ENCODE measurements at regions not wholly inside any gene's neighbourhood (a gene's known extent, or its start where the extent isn't known, plus 50 kb on each side); places are given as distances from the start of the nearest gene placed in this dataset.

GRCh38 chr2:4965556-4966320, 726.4 kb upstream of the SOX11 start:
- no peak for DNase-seq (ENCODE audit: extremely low spot score, unreplicated experiment)
- H3K27me3 Mint-ChIP-seq (ENCODE audit: unreplicated experiment), result no peaks in the 10 kb centered on the region
- no peak overlapping the region for H3K27ac Mint-ChIP-seq (ENCODE audit: unreplicated experiment)
- H3K9me3 Mint-ChIP-seq (ENCODE audit: unreplicated experiment), result peaks cover 9% of the 10 kb centered on the region
- no peaks in the 10 kb centered on the region for H3K36me3 Mint-ChIP-seq (ENCODE audit: unreplicated experiment)
- no peaks in the 10 kb centered on the region for H3K4me1 Mint-ChIP-seq (ENCODE audit: unreplicated experiment)
- TF ChIP-seq CTCF (IDR thresholded peaks at IDR 0.05), result no peak
- no peak overlapping the region for H3K4me3 Mint-ChIP-seq (ENCODE audit: unreplicated experiment)

- Mint-ChIP-seq H3K4me1 (ENCODE audit: unreplicated experiment) (no peaks in the 10 kb centered on the region), H3K36me3 (ENCODE audit: unreplicated experiment) (no peaks in the 10 kb centered on the region), H3K4me3 (ENCODE audit: unreplicated experiment) (no peak overlapping the region), H3K27me3 (ENCODE audit: unreplicated experiment) (no peaks in the 10 kb centered on the region), H3K27ac (ENCODE audit: unreplicated experiment) (no peak overlapping the region), H3K9me3 (ENCODE audit: unreplicated experiment) (peaks cover 9% of the 10 kb centered on the region)
- TF ChIP-seq CTCF (IDR thresholded peaks at IDR 0.05), result no peak
- no peak for DNase-seq (ENCODE audit: extremely low spot score, unreplicated experiment)
Measured at GRCh38 chr2:4967206-4967605, 725.0 kb upstream of the SOX11 start.

GRCh38 chr2:4972472-4972871, 719.7 kb upstream of the SOX11 start:
- Mint-ChIP-seq H3K4me1 (ENCODE audit: unreplicated experiment) (no peaks in the 10 kb centered on the region), H3K36me3 (ENCODE audit: unreplicated experiment) (no peaks in the 10 kb centered on the region), H3K27ac (ENCODE audit: unreplicated experiment) (no peak overlapping the region), H3K9me3 (ENCODE audit: unreplicated experiment) (peaks cover 9% of the 10 kb centered on the region), H3K27me3 (ENCODE audit: unreplicated experiment) (no peaks in the 10 kb centered on the region), H3K4me3 (ENCODE audit: unreplicated experiment) (no peak overlapping the region)
- no peak for DNase-seq (ENCODE audit: extremely low spot score, unreplicated experiment)
- TF ChIP-seq CTCF (IDR thresholded peaks at IDR 0.05), result no peak

- peaks cover 9% of the 10 kb centered on the region for H3K9me3 Mint-ChIP-seq (ENCODE audit: unreplicated experiment)
- H3K27me3 Mint-ChIP-seq (ENCODE audit: unreplicated experiment), result no peaks in the 10 kb centered on the region
- TF ChIP-seq CTCF (IDR thresholded peaks at IDR 0.05), result no peak
- H3K4me3 Mint-ChIP-seq (ENCODE audit: unreplicated experiment), result no peak overlapping the region
- H3K36me3 Mint-ChIP-seq (ENCODE audit: unreplicated experiment), result no peaks in the 10 kb centered on the region
- H3K27ac Mint-ChIP-seq (ENCODE audit: unreplicated experiment), result no peak overlapping the region
- no peaks in the 10 kb centered on the region for H3K4me1 Mint-ChIP-seq (ENCODE audit: unreplicated experiment)
- no peak for DNase-seq (ENCODE audit: extremely low spot score, unreplicated experiment)
Measured at GRCh38 chr2:4973354-4973753, 718.8 kb upstream of the SOX11 start.

GRCh38 chr2:4973973-4974372, 718.2 kb upstream of the SOX11 start:
- TF ChIP-seq CTCF (IDR thresholded peaks at IDR 0.05), result no peak
- Mint-ChIP-seq H3K4me3 (ENCODE audit: unreplicated experiment) (no peak overlapping the region), H3K9me3 (ENCODE audit: unreplicated experiment) (peaks cover 9% of the 10 kb centered on the region), H3K27ac (ENCODE audit: unreplicated experiment) (no peak overlapping the region), H3K4me1 (ENCODE audit: unreplicated experiment) (no peaks in the 10 kb centered on the region), H3K27me3 (ENCODE audit: unreplicated experiment) (peaks cover 1% of the 10 kb centered on the region), H3K36me3 (ENCODE audit: unreplicated experiment) (no peaks in the 10 kb centered on the region)
- no peak for DNase-seq (ENCODE audit: extremely low spot score, unreplicated experiment)

Data from osteocyte (in vitro differentiated cells).